Smooth muscle cell (in vitro differentiated cells): ENCODE measurements at regions not wholly inside any gene's neighbourhood (a gene's known extent, or its start where the extent isn't known, plus 50 kb on each side); places are given as distances from the start of the nearest gene placed in this dataset.
"Not testable (repeated sequence)": the region's sequence is repeated elsewhere in the genome, so short reads cannot be mapped to it uniquely, and the experiment has no call there.

Experiments used
- DNase-seq: peaks from one replicate; lab custom pipeline; 2025; ENCODE audit not compliant: unreplicated experiment; lab: John Stamatoyannopoulos, UW
- H2AFZ ChIP-seq: fragments of 200-600 bp; sonication (generic); 2 replicates; pipeline ENCODE4 v1.6.0; 2016; ENCODE audit warnings: antibody characterized with exemption, low read depth, mild to moderate bottlenecking
- H3F3A ChIP-seq: fragments of 200-600 bp; sonication (generic); 2 replicates; pipeline ENCODE4 v1.6.0; 2017; ENCODE audit warnings: antibody characterized with exemption, low read depth
- H3K27ac ChIP-seq: fragments of 200-600 bp; sonication (generic); 2 replicates; pipeline ENCODE4 v1.5.1; 2016; ENCODE audit warnings: low read depth, mild to moderate bottlenecking
- H3K27me3 ChIP-seq: fragments of 200-600 bp; sonication (generic); 2 replicates; pipeline ENCODE4 v1.6.1; 2016; ENCODE audit warnings: low read depth, mild to moderate bottlenecking
- H3K36me3 ChIP-seq: fragments of 200-600 bp; sonication (generic); 2 replicates; pipeline ENCODE4 v1.5.1; 2016; ENCODE audit warnings: low read depth
- H3K4me1 ChIP-seq: fragments of 200-600 bp; sonication (generic); 2 replicates; pipeline ENCODE4 v1.5.1; 2016; ENCODE audit warnings: low read depth
- H3K4me2 ChIP-seq: fragments of 200-600 bp; sonication (generic); 2 replicates; pipeline ENCODE4 v1.6.0; 2016; ENCODE audit warnings: mild to moderate bottlenecking
- H3K4me3 ChIP-seq: fragments of 200-600 bp; sonication (generic); 2 replicates; pipeline ENCODE4 v1.5.1; 2016; ENCODE audit warnings: mild to moderate bottlenecking
- H3K79me2 ChIP-seq: fragments of 200-600 bp; sonication (generic); 2 replicates; pipeline ENCODE4 v1.6.0; 2016; ENCODE audit warnings: low read depth, mild to moderate bottlenecking
- H3K9ac ChIP-seq: fragments of 200-600 bp; sonication (generic); 2 replicates; pipeline ENCODE4 v1.6.0; 2016; ENCODE audit warnings: low read depth
- H3K9me3 ChIP-seq: fragments of 200-600 bp; sonication (generic); replicated peaks from 2 replicates; pipeline ENCODE4 v1.5.1; 2016; ENCODE audit warnings: low read depth
- H4K20me1 ChIP-seq: fragments of 200-600 bp; sonication (generic); 2 replicates; pipeline ENCODE4 v1.6.0; 2016; ENCODE audit warnings: low read depth
- WGBS: methylation state at CpG from one replicate; pipeline ENCODE4 v1.1.7; 2016; ENCODE audit warnings: low lambda C conversion rate; 5-methylcytosine and 5-hydroxymethylcytosine counted together
- TF ChIP-seq, protein P1 (sequence below): fragments of 200-600 bp; sonication (generic); IDR thresholded peaks from 2 replicates; pipeline ENCODE4 v1.5.1; 2017; ENCODE audit warnings: borderline replicate concordance, mild to moderate bottlenecking, antibody characterized with exemption; ENCODE audit not compliant: insufficient read depth, poor library complexity, severe bottlenecking

DNA sequence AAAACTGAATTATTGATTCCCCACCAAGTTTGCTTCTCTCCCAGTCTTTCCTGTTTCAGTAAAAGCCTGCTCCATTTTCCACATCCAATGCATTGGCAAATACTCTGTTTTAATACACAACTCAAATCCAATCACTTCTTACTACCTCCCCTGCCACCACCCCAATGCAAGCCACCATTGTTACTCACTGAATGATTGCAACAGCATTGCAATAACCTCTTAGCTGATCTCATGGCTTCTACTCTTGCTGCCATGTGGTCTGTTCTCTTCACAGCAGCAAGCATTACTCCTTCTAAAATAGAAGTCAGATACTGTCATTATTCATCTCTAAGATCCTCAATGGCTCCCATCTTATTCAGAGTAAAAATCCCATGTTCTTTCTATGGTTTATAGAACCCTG, 123.4 kb downstream of the ATP6V1G3 start:
- Histone ChIP-seq H3K36me3 (no peaks in the 10 kb centered on the region), H3K9me3 (no peaks in the 10 kb centered on the region), H3K79me2 (no peaks in the 10 kb centered on the region), H3K4me1 (no peaks in the 10 kb centered on the region), H3K4me3 (no peak overlapping the region), H3K27ac (no peak overlapping the region), H3K4me2 (no peak overlapping the region), H4K20me1 (no peaks in the 10 kb centered on the region), H3K27me3 (no peaks in the 10 kb centered on the region), H3K9ac (no peak overlapping the region), H2AFZ (no peak overlapping the region), H3F3A (no peaks in the 10 kb centered on the region)
- DNase-seq = no peak
- TF ChIP-seq, protein P1, sequence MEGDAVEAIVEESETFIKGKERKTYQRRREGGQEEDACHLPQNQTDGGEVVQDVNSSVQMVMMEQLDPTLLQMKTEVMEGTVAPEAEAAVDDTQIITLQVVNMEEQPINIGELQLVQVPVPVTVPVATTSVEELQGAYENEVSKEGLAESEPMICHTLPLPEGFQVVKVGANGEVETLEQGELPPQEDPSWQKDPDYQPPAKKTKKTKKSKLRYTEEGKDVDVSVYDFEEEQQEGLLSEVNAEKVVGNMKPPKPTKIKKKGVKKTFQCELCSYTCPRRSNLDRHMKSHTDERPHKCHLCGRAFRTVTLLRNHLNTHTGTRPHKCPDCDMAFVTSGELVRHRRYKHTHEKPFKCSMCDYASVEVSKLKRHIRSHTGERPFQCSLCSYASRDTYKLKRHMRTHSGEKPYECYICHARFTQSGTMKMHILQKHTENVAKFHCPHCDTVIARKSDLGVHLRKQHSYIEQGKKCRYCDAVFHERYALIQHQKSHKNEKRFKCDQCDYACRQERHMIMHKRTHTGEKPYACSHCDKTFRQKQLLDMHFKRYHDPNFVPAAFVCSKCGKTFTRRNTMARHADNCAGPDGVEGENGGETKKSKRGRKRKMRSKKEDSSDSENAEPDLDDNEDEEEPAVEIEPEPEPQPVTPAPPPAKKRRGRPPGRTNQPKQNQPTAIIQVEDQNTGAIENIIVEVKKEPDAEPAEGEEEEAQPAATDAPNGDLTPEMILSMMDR = no peak

DNA sequence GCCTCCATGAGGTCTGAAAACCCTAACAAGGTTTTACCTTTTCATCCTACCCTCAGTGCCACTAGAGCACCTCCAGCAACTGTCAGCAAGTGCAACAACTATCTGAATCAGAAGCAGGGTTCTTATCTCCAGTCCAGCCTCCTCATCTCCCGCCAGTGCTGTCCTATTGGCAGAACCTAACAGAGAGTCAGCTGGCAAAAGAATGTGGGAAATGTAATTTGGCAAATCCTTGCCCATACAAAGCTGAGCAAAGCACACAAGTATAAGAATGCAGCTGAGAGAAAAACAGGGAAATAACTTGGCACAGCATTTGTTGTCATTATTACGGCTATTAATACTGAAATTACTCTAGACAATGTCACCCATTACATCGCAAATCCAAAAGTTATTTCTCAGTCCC, 124.2 kb downstream of the ATP6V1G3 start:
- Histone ChIP-seq H3K27ac (no peak overlapping the region), H3K4me1 (no peaks in the 10 kb centered on the region), H3K79me2 (no peaks in the 10 kb centered on the region), H2AFZ (no peak overlapping the region), H3K36me3 (no peaks in the 10 kb centered on the region), H3K27me3 (no peaks in the 10 kb centered on the region), H4K20me1 (no peaks in the 10 kb centered on the region), H3K4me3 (no peak overlapping the region), H3K4me2 (no peak overlapping the region), H3K9me3 (no peaks in the 10 kb centered on the region), H3K9ac (no peak overlapping the region), H3F3A (no peaks in the 10 kb centered on the region)
- 96% methylated on average over 3 of the region's 3 CpGs for WGBS
- TF ChIP-seq, protein P1 = no peak
- no peak for DNase-seq

DNA sequence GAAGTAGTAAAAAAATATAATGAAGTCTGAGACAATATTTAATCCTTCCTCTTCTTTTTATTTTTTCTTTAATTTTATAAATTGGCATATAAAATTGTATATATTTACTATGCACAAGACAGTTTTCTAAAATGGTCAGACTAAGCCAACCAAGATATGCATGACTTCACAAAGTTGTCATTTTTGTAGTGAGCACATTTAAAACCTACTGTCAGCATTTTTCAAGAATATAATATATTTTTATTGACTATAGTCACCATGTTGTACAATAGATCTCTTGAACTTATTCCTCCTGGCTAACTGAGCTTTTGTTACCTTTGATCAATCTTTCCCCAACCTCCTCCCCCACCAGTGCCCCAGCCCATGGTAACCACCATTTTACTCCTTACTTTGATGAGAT, 129.2 kb downstream of the ATP6V1G3 start:
- no peak overlapping the region for H2AFZ ChIP-seq
- DNase-seq = no peak
- H3K27ac ChIP-seq = no peak overlapping the region
- no peak overlapping the region for H3K9ac ChIP-seq
- H3F3A ChIP-seq = no peaks in the 10 kb centered on the region
- no peaks in the 10 kb centered on the region for H4K20me1 ChIP-seq
- H3K36me3 ChIP-seq = no peaks in the 10 kb centered on the region
- TF ChIP-seq, protein P1 = no peak
- H3K79me2 ChIP-seq = no peaks in the 10 kb centered on the region
- H3K9me3 ChIP-seq = no peaks in the 10 kb centered on the region
- H3K4me1 ChIP-seq = no peaks in the 10 kb centered on the region
- H3K4me3 ChIP-seq = no peak overlapping the region
- no peak overlapping the region for H3K4me2 ChIP-seq
- no peaks in the 10 kb centered on the region for H3K27me3 ChIP-seq

DNA sequence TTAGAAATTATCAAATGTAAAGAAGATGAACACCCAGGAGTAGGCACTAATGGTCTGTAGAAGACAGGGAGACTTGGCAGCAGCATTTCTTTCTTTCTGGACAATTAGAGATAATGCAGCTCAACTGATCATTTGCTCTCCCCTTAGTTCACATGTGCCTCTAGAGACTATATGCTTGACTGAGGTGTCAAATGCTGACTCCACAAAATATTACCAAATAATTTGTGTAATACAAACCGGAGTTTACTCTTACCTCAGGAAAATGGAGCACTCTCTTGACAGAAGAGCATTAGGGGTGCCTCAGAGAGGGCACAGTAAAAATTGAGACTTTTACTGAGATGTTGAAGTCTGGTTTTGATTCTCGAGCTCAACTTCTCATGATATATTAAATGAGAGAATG, 131.8 kb downstream of the ATP6V1G3 start:
- no peak overlapping the region for H2AFZ ChIP-seq
- H3K9ac ChIP-seq = no peak overlapping the region
- H4K20me1 ChIP-seq = no peaks in the 10 kb centered on the region
- no peak overlapping the region for H3K4me2 ChIP-seq
- H3K27me3 ChIP-seq = no peaks in the 10 kb centered on the region
- H3K27ac ChIP-seq = no peak overlapping the region
- TF ChIP-seq, protein P1 = no peak
- H3K36me3 ChIP-seq = no peaks in the 10 kb centered on the region
- H3K9me3 ChIP-seq = no peaks in the 10 kb centered on the region
- H3K79me2 ChIP-seq = no peaks in the 10 kb centered on the region
- no peaks in the 10 kb centered on the region for H3K4me1 ChIP-seq
- no peak for DNase-seq
- no peak overlapping the region for H3K4me3 ChIP-seq
- no peaks in the 10 kb centered on the region for H3F3A ChIP-seq
- 94% methylated on average over 2 of the region's 2 CpGs for WGBS

DNA sequence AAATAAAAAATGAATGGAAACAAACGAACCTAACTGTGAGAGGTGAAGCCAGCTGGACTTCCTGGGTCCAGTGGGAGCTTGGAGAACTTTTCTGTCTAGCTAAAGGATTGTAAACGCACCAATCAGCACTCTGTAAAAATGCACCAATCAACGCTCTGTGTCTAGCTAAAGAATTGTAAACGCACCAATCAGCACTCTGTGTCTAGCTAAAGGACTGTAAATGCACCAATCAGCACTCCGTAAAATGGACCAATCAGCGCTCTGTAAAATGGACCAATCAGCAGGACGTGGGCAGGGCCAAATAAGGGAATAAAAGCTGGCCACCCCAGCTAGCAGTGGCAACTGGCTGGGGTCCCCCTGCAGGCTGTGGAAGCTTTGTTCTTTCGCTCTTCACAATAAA, 135.8 kb downstream of the ATP6V1G3 start:
- not testable (repeated sequence) for H3F3A ChIP-seq, H3K4me2 ChIP-seq
- WGBS = 92% methylated on average over 8 of the region's 8 CpGs

More for the DNA sequence above, 135.8 kb downstream of the ATP6V1G3 start:
- not testable (repeated sequence) for H3K9ac ChIP-seq, H3K79me2 ChIP-seq, H3K9me3 ChIP-seq, H3K27me3 ChIP-seq, H3K4me1 ChIP-seq, H3K4me3 ChIP-seq, DNase-seq, H3K27ac ChIP-seq, H4K20me1 ChIP-seq, H3K36me3 ChIP-seq, H2AFZ ChIP-seq
